CD4-positive, alpha-beta T cell treated with Interleukin-17A for 4 hours (primary cell): ENCODE measurements at regions not wholly inside any gene's neighbourhood (a gene's known extent, or its start where the extent isn't known, plus 50 kb on each side); places are given as distances from the start of the nearest gene placed in this dataset.
"Not testable (repeated sequence)": the region's sequence is repeated elsewhere in the genome, so short reads cannot be mapped to it uniquely, and the experiment has no call there.

ENCODE experiments used
- DNase-seq: peaks from one replicate; pipeline ENCODE4 v3.0.0-alpha.2; 2020; ENCODE audit warnings: mixed read lengths

DNA sequence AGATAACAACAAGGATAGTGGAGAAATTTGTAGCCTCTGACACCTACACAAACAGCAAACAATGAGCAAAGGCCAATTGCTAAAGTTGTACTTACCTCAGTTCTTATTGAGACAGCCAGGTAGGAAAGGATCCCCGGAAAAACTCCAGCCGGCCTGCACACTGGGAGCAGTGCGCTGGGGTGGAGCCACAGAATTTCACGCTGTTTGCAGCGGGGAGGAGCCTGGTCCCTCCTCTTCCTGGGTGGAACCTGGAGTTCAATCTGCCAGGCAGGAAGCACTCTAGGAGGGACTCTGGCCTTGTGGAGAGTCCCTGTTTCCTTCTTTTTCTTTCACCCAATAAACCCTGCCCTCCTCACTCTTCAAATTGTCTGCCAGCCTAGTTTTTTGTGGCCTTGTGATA, 382.6 kb upstream of the TGIF2LX start:
- DNase-seq = not testable (repeated sequence)

DNA sequence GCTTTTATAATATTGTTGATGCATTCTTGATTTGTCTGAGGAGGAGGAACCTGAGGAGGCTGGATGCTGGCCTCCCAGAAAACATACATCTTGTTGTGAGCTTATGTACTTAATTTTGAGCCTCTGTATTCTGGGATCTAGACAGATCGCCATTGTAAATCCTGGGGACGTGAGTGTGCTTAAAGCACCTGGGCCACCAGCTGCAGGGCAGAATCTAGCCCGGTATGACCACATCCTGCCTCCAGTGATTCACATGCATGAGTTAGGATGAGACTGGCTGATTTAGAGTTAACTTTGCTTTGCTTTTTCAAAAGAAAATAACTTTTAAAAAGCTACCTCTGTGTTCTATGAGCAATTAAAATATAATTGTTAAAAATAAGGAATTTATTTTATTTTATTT, 364.6 kb upstream of the TGIF2LX start:
- DNase-seq = not testable (repeated sequence)

DNA sequence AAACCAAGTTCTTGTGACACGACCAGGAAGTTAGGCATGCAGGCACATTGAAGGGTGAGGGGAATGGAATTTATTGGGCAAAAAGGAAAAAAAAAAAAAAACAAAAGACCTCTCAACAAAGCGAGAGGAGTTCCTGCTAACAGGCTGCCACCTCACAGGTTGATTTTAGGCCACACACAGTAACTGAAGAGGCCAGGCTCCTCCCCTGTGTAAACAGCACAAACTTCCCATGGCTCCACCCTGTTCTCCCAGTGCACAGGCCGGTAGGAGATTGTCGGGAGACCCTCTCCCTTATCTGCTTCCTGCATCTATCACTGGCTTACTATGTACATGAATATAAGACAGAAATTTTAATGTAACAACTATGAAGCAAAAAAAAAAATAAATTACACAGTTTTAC, 359.6 kb upstream of the TGIF2LX start:
- DNase-seq = not testable (repeated sequence)

DNA sequence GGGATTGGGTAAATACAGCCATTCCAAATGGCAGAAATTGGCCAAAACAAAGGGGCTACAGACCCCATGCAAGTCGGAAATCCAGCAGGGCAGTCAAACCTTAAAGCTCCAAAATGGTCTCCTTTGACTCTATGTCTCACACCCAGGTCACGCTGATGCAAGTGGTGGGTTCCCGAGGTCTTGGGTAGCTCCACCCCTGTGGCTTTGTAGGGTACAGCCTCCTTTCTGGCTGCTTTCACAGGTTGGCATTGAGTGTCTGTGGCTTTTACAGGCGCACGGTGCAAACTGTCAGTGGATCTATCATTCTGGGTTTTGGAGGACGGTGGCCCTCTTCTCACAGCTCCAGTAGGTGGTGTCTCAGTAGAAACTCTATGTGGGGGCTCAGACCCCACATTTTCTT, 358.6 kb upstream of the TGIF2LX start:
- not testable (repeated sequence) for DNase-seq

DNA sequence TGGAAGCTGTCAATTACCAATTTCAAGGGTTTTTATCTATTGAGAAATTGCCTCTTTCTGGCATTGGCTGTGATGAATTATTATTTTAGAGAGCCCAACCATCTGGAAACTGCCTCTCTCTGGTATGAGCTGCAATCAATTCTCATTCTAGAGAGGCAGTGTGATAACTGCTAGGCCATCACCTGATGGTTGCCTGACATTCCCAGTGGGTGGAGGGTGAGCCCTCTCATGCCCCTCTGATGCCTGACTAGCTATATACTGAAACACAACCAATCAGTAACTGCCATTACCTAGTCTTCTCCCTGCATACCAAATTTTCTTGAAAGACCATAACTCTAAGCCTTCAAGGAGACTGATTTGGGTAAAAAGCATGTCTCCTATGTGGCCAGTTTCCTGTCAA, 353.9 kb upstream of the TGIF2LX start:
- DNase-seq = not testable (repeated sequence)

DNA sequence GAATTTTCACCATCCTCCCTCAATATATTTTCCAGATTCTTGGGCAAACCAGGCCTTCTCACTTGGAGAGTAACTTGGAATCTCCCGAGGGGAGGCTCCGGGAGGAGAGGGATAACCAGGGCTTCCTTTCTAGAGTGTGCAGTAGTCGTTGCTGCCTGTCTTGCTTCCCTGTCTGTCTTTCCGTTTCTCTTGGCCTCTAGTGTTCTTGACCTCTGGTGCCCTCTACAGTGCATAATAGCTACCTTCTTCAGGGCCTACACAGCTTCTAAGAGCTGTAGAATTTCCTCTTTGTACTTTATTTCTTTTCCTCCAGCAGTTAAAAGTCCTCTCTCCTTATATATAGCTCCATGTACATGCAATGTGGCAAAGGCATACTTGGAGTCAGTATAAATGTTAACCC, 339.8 kb upstream of the TGIF2LX start:
- DNase-seq = not testable (repeated sequence)

DNA sequence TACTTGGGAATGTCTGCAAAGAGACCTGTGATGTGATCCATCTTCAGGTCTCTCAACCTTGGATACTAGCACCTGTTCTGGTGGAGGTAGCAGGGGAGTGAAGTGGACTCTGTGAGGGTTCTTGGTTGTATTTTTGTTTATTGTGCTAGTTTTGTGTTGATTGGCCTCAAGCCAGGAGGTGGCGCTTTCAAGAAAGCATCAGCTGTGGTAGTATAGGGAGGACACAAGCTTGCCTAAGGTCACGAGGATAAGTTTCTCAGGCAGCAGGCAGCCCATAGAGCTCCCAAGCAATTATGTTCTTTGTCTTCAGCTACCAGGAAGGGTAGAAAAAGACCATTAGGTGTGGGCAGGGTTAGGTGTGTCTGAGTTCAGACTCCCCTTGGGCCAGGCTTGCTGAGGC, 289.9 kb upstream of the TGIF2LX start:
- not testable (repeated sequence) for DNase-seq

DNA sequence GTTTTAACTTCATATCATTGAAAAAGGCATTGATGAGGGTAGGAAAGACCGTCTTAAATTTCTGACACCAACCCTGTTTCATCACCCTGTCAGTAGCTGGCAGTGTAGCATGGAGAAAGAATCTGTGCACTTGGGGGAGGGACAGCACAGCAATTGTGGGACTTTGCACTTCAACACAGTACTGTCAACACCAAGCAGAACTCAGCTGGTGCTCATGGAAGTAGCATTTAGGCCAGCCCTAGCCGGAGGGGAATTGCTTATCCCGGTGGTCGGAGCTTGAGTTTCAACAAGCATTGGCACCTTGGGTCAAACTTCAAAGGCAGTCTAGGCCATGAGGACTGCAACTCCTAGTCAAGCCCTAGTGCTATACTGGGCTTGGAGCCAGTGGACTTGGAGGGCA, 285.8 kb upstream of the TGIF2LX start:
- DNase-seq = not testable (repeated sequence)

DNA sequence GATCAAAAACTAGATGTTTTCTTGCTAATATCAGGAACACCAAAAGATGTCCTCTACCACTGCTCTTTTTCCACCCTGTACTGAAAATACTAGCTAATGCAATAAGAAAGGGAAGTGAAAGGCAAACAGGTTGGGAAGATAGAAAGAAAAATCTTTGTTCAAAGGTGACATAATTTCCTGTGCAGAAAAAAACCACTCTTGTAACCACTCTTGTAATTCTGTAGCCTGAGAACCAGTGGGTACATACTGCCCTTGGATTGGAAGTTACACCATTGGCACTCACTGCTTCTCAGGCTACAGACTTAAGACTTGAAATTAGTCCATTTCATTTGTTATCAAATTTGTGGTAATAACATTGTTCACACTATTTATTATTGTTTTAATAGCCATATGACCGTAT, 263.0 kb upstream of the TGIF2LX start:
- not testable (repeated sequence) for DNase-seq

DNA sequence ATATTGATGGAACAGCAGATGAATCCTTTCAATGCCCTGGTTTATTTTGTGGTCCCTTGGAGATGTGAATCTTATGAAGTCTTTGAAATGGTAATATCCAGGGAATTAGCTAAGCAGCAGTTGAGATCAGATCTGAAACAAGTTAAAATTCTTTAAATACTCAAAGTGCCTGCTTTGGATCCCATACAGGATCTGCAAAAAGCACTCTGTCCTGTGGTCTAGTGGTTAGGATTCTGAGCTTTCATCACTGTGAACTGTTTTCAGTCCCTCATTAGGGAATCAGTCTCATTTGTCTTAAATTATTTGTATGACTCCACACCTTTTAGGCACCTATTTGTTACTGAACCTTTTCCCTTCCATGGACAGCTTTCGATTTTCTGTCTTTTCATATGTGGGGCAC, 215.2 kb upstream of the TGIF2LX start:
- not testable (repeated sequence) for DNase-seq

DNA sequence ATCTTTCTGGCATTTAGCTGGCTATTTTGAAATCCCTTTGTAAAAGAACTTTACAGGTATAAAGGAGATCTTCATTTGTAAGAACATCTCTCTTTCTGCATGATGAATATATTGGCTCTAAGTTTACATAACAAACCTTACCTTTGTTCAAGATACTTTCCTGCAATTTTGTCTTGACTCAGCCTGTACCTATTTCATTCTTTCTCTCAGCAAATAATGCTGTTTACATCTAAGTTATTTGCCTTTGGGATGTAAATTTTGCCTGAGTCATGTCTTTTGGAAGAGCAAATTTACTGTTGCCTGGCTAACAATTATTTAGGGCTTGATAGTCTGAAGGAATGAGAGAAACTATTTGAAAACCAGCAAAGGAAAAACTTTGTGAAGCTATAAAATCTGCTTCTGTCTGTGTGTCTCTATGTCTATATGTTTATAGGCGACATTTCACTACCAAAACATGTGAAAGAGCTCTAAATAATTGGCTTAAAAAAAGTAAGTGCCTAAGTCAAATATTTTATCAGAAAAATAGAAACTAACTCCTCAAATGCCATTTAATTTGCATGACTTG, 214.3 kb upstream of the TGIF2LX start:
- DNase-seq = not testable (repeated sequence)

DNA sequence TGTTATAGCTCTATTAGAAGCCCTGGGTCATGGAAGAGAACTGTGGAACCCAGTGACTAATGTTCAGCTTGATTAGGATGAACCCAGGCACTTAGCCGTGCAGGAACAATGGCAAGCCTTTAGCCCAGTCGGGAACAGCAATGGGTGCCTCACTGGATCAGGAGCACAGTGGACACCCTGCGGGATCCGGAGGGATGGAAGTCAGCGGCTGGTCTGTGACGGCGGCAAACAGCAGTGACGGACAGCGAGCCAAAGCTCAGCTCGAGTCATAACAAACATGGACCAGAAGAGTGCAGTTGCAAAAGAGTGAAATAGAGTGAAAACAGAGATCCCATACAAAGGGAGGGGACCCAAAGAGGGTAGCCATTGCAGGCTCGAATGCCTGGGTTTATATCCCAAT, 187.3 kb upstream of the TGIF2LX start:
- not testable (repeated sequence) for DNase-seq

DNA sequence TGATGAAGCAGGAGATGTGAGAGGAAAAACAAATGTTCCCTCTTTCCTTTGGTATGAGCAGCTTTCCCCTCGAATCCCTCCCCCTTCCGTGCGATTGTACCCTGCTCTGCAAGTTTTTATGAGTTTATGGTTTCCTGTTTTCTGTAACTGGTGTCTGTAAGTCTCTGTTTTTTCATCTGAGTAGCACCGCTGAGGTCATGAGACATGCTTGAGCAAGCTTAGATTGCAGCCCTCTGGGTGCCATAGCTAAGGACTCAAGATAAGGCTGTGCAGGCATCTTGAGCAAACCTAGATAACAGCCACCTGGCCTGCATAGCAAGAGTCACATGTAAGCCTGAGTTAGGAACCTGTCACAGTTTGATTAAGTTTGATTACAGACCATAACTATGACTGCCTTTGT, 165.2 kb upstream of the TGIF2LX start:
- DNase-seq = not testable (repeated sequence)

DNA sequence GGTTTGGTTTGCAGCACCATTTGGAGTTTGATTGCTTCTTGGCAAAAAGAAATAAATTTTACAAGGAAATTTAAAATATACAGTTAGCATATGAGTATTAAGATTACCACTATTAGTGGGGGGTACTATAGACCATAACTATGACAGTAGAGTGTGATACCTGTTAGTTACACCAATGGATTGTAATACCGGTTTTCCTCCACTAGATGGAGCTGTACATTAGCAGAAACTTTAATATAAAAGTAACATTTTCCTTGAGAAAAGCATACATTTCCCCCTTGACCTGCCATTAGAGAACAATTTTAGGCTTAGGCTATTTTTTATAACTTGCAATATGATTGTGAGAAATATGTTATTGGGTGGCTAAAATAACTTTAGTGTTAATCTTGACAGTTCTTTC, 163.9 kb upstream of the TGIF2LX start:
- not testable (repeated sequence) for DNase-seq

DNA sequence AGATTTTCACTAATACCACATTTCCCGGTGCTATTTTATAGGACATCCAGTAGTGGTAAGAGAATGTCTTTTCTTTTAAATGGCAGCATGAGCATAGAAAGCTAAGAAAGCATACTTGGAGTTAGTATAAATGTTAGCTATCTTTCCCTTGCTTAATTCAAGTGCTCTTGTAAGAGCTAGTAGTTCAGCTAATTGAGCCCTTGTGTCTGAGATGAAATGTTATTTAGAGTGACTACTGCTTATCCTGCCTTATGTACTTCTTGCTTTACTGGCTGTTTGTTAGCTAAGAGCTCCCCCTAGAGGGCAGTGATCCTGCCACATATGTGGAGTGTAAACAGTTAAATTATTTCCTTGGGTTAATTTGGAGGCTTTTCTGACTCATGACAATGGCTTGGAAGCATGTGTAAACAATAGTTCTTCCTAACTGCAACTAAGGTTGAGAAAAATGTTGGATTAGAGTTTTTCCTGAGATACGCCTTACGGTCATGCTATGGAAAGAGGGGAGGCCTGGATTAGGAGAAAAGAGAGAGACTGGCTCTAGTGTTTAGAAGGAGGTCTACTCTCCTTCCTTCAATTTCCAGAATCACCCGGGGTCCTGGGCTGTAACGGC, 162.5 kb upstream of the TGIF2LX start:
- not testable (repeated sequence) for DNase-seq

DNA sequence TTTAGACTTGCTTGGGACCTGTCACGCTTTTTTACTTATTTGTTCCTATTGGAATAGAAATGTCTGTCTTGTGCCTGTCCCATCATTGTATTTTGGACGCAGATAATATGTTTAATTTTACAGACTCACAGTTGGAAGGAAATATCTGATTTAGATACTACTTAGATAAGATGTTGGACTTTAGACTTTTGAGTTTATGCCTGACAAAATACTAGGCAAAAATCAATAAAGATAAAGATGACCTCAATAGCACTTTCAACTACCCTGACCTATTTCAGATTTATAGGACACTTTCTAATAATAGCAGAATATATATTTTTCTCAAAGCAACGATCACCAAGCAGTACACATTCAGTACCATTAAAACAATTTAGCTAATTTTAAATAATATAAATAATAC, 150.1 kb upstream of the TGIF2LX start:
- DNase-seq = not testable (repeated sequence)

DNA sequence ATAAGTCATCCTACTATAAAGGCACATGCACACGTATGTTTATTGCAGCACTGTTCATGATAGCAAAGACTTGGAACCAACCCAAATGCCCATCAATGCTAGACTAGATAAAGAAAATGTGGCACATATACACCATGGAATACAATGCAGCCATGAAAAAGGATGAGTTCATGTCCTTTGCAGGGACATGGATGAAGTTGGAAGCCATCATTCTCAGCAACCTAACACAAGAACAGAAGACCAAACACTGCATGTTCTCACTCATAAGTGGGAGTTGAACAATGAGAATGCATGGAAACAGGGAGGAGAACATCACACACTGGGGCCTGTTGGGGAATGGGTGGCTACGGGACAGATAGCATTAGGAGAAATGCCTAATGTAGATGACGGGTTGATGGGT, 110.3 kb upstream of the TGIF2LX start:
- not testable (repeated sequence) for DNase-seq

DNA sequence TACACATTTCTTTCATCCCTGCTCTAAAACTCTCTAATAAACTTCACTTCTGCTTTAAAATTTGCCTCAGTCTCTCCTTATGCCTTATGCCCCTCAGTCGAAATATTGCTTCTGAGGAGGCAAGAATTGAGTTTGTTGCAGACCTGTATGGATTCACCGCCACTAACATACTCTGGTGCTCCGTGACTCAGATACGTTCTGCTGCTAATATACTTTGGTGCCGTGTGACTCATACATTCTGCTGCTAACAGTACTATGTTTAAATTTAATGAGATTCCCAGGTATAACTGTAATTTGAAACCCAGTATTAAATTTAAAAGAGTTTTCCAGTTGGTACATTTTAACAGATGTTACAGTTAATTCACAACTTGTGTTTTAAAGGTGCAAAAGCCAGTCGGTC, 82.0 kb upstream of the TGIF2LX start:
- DNase-seq = not testable (repeated sequence)

DNA sequence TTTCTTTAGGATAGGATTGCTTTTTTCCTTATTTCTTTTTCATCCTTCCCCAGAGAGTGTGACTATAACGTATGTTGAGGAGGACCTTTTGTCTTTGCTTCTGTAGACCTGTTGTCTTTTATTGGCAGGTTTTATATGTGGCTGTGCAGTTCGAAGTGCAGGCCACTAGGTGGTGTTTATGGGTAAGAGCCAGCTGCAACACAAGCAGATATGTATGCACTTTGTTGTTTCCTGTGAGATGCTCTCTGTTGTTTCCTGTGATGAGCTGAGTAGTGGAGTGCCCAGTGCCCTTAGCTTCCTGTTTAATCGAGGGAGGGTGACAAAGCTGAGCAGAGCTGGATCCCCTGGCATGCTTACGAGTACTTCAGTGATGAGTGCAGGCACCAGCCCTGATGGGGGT, 50.0 kb upstream of the TGIF2LX start:
- DNase-seq = peak; percentile 14
